ENCODE measurements at regions not wholly inside any gene's neighbourhood (a gene's known extent, or its start where the extent isn't known, plus 50 kb on each side); places are given as distances from the start of the nearest gene placed in this dataset. TPM values are rescaled to one million over a fixed set of nuclear protein-coding genes. Genes with fewer than 3 reads are reported as not detected.

- DNase-seq (ENCODE audit: low spot score), result no peak
- H3K9me3 ChIP-seq (ENCODE audit: control insufficient read depth in 4 of 4, low read length in 3 of 4), result peaks cover 0 to 2% (median 0%) of the 10 kb centered on the region in 4 donors
- H3K27me3 ChIP-seq (ENCODE audit: control insufficient read depth in 4 of 4, insufficient read depth in 4 of 4, low read length in 3 of 4), result no peaks in the 10 kb centered on the region
- no peaks in the 10 kb centered on the region for H3K4me1 ChIP-seq (ENCODE audit: control insufficient read depth in 4 of 4, insufficient read depth in 4 of 4, low read length in 3 of 4)
- H3K9ac ChIP-seq (ENCODE audit: low read depth in 1 of 2, low read length in 2 of 2), result no peak overlapping the region
- TF ChIP-seq EGR1 (IDR thresholded peaks at IDR 0.05; ENCODE audit: low read depth in 2 of 2), result no peak
- no peak for TF ChIP-seq FOXA1 (IDR thresholded peaks at IDR 0.05)
- TF ChIP-seq YY1 (IDR thresholded peaks at IDR 0.05), result no peak
- no peak for TF ChIP-seq TAF1 (conservative IDR thresholded peaks at IDR 0.05)
- no peak for TF ChIP-seq MAX (IDR thresholded peaks at IDR 0.05)
- TF ChIP-seq JUND (IDR thresholded peaks at IDR 0.05), result no peak
- no peak for TF ChIP-seq RXRA (IDR thresholded peaks at IDR 0.05)
- no peak for TF ChIP-seq HNF4A (conservative IDR thresholded peaks at IDR 0.05)
- TF ChIP-seq ATF3 (IDR thresholded peaks at IDR 0.05), result no peak
- TF ChIP-seq RAD21 (IDR thresholded peaks at IDR 0.05), result no peak
- TF ChIP-seq, protein P1, sequence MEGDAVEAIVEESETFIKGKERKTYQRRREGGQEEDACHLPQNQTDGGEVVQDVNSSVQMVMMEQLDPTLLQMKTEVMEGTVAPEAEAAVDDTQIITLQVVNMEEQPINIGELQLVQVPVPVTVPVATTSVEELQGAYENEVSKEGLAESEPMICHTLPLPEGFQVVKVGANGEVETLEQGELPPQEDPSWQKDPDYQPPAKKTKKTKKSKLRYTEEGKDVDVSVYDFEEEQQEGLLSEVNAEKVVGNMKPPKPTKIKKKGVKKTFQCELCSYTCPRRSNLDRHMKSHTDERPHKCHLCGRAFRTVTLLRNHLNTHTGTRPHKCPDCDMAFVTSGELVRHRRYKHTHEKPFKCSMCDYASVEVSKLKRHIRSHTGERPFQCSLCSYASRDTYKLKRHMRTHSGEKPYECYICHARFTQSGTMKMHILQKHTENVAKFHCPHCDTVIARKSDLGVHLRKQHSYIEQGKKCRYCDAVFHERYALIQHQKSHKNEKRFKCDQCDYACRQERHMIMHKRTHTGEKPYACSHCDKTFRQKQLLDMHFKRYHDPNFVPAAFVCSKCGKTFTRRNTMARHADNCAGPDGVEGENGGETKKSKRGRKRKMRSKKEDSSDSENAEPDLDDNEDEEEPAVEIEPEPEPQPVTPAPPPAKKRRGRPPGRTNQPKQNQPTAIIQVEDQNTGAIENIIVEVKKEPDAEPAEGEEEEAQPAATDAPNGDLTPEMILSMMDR (IDR thresholded peaks at IDR 0.05; ENCODE audit: low read depth, low read length, missing input control), result no peak
- no peak for TF ChIP-seq NR2F2 (IDR thresholded peaks at IDR 0.05)
- TF ChIP-seq, protein P2, sequence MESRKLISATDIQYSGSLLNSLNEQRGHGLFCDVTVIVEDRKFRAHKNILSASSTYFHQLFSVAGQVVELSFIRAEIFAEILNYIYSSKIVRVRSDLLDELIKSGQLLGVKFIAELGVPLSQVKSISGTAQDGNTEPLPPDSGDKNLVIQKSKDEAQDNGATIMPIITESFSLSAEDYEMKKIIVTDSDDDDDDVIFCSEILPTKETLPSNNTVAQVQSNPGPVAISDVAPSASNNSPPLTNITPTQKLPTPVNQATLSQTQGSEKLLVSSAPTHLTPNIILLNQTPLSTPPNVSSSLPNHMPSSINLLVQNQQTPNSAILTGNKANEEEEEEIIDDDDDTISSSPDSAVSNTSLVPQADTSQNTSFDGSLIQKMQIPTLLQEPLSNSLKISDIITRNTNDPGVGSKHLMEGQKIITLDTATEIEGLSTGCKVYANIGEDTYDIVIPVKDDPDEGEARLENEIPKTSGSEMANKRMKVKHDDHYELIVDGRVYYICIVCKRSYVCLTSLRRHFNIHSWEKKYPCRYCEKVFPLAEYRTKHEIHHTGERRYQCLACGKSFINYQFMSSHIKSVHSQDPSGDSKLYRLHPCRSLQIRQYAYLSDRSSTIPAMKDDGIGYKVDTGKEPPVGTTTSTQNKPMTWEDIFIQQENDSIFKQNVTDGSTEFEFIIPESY (IDR thresholded peaks at IDR 0.05), result no peak
- TF ChIP-seq FOXA2 (IDR thresholded peaks at IDR 0.05), result no peak
- no peak for TF ChIP-seq SP1 (IDR thresholded peaks at IDR 0.05)
- TF ChIP-seq, protein P3, sequence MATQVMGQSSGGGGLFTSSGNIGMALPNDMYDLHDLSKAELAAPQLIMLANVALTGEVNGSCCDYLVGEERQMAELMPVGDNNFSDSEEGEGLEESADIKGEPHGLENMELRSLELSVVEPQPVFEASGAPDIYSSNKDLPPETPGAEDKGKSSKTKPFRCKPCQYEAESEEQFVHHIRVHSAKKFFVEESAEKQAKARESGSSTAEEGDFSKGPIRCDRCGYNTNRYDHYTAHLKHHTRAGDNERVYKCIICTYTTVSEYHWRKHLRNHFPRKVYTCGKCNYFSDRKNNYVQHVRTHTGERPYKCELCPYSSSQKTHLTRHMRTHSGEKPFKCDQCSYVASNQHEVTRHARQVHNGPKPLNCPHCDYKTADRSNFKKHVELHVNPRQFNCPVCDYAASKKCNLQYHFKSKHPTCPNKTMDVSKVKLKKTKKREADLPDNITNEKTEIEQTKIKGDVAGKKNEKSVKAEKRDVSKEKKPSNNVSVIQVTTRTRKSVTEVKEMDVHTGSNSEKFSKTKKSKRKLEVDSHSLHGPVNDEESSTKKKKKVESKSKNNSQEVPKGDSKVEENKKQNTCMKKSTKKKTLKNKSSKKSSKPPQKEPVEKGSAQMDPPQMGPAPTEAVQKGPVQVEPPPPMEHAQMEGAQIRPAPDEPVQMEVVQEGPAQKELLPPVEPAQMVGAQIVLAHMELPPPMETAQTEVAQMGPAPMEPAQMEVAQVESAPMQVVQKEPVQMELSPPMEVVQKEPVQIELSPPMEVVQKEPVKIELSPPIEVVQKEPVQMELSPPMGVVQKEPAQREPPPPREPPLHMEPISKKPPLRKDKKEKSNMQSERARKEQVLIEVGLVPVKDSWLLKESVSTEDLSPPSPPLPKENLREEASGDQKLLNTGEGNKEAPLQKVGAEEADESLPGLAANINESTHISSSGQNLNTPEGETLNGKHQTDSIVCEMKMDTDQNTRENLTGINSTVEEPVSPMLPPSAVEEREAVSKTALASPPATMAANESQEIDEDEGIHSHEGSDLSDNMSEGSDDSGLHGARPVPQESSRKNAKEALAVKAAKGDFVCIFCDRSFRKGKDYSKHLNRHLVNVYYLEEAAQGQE (IDR thresholded peaks at IDR 0.05), result no peak
- no peak for TF ChIP-seq HNF4G (IDR thresholded peaks at IDR 0.05)
- no peak for TF ChIP-seq GABPA (IDR thresholded peaks at IDR 0.05 in 1 of 2, conservative IDR thresholded peaks at IDR 0.05 in 1 of 2)
- no peak overlapping the region for H3K27ac ChIP-seq (ENCODE audit: low read depth in 1 of 2, low read length in 2 of 2)
- no peak overlapping the region for H3K4me3 ChIP-seq (ENCODE audit: low read depth in 1 of 3, low read length in 3 of 3)
- 77% methylated on average over 4 of the region's 4 CpGs for WGBS
- H3K36me3 ChIP-seq (ENCODE audit: control insufficient read depth in 4 of 4, insufficient read depth in 3 of 4, low read depth in 1 of 4, low read length in 3 of 4), result no peaks in the 10 kb centered on the region
Measured at GRCh38 chr13:46947425-46948191, 50.8 kb upstream of the HTR2A start.

Small RNAs in the stretch of these regions (small RNA-seq; reads per million reads assigned to genes)
- gene GNG5P5 (not detected), gene RN7SL700P (not detected)
